Stomach (tissue), 8 donors: ENCODE measurements at regions not wholly inside any gene's neighbourhood (a gene's known extent, or its start where the extent isn't known, plus 50 kb on each side); places are given as distances from the start of the nearest gene placed in this dataset.
A peak's percentile ranks its signal among the peaks of the same experiment; 100 is the strongest.

Experiments
- DNase-seq, 2 donors: peaks; one replicate each; pipeline versions ENCODE4 v3.0.0 to v3.0.0-alpha.2; 2013 to 2019
- H3K27ac ChIP-seq, 5 donors: fragments of 200-600 bp in 4 of 5; sonication (generic) in 4 of 5; one replicate each; pipeline ENCODE4 v1.5.1; 2013 to 2019; ENCODE audit warnings: mild to moderate bottlenecking in 1 of 5, moderate library complexity in 1 of 5
- H3K27me3 ChIP-seq, 3 donors: fragments of 200-600 bp; sonication (generic); one replicate each; pipeline ENCODE4 v1.5.1; 2017 to 2019; ENCODE audit warnings: mixed run types in 1 of 3
- H3K36me3 ChIP-seq, 4 donors: fragments of 200-600 bp; sonication (generic); 1 replicate in 3 of 4; 2 replicates in 1 of 4; pipeline ENCODE4 v1.5.1; 2016 to 2019
- H3K4me1 ChIP-seq, 4 donors: fragments of 200-600 bp; sonication (generic); one replicate each; pipeline ENCODE4 v1.5.1; 2016 to 2019
- H3K4me3 ChIP-seq, 4 donors: fragments of 200-600 bp; sonication (generic) in 3 of 4; one replicate each; pipeline ENCODE4 v1.5.1; 2016 to 2019; ENCODE audit warnings: mild to moderate bottlenecking in 1 of 4
- H3K9me3 ChIP-seq, 4 donors: fragments of 200-600 bp; sonication (generic); one replicate each; pipeline ENCODE4 v1.5.1; 2016 to 2019
- EP300 ChIP-seq: sonication (generic); formaldehyde crosslinking; IDR thresholded peaks from one replicate; pipeline ENCODE4 v1.6.1; 2017; ENCODE audit warnings: antibody characterized with exemption
- POLR2A ChIP-seq, 4 donors: fragments of 450-650 bp; IDR thresholded peaks; one replicate each; pipeline ENCODE4 v1.6.1; 2016; ENCODE audit warnings: antibody characterized with exemption in 4 of 4, control low read depth in 2 of 4, mild to moderate bottlenecking in 1 of 4, moderate library complexity in 1 of 4
- POLR2AphosphoS5 ChIP-seq, 3 donors: sonication (generic); formaldehyde crosslinking; IDR thresholded peaks; one replicate each; pipeline ENCODE4 v1.6.1; 2016; ENCODE audit warnings: antibody characterized with exemption in 3 of 3
- WGBS, 5 donors: extraction: QIAGEN DNeasy Blood & Tissue Kit in 3 of 5; methylation state at CpG; one replicate each; pipeline versions ENCODE4 v1.1.5 to v1.1.7; 2013 to 2018; 5-methylcytosine and 5-hydroxymethylcytosine counted together
- intact Hi-C: fragments of 100-400 bp; cut with DNase I; formaldehyde crosslinking; loops from one replicate; pipeline ENCODE4 v1.15.1; 2023; ENCODE audit warnings: low total_unique reads
- TF ChIP-seq, protein P1 (sequence below), 7 experiments: fragments of 450-650 bp in 4 of 7; fragments of 200-600 bp in 3 of 7; sonication (generic) in 3 of 7; IDR thresholded peaks; one replicate each; pipeline ENCODE4 v1.5.1; 2016 to 2019; ENCODE audit warnings: antibody characterized with exemption in 7 of 7, control low read depth in 2 of 7, mild to moderate bottlenecking in 1 of 7
- donor health status: healthy with polysubstance abuse.
- donor health status: Bipolar disorder and iron deficiency.
- donor health status: healthy.

DNA sequence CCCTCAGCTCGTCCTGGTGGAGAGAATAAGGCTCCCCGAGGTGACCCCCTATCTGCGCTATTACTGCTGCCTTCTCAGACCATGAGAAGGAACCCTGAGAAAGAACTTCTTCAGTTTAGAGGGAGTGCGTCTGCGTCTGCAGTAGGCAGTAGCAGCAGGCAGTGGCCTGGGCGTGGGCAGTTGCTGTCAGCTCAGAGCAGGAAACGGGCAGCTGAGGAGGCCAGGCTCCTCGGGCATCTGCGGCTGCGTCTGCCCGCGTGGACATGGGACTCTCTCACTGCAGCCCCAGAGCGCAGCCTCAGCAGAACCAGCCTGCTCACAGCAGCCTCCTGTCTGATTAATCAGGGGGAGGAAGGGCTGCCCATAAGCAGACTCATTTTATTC is 49.8 kb upstream of the FCN1 start:
- Histone ChIP-seq H3K27ac (no peak overlapping the region), H3K4me3 (no peak overlapping the region), H3K36me3 (no peaks in the 10 kb centered on the region), H3K4me1 (no peaks in the 10 kb centered on the region), H3K27me3 (peaks cover 0 to 92% (median 19%) of the 10 kb centered on the region in 3 donors), H3K9me3 (no peaks in the 10 kb centered on the region)
- intact Hi-C loops: no loop called here
- 55 to 64% (median 58%) methylated on average over 12 to 13 of the region's 13 CpGs for WGBS, 5 donors
- peak in 1 of 2 donors; percentile 33 for DNase-seq
- TF ChIP-seq, protein P1, sequence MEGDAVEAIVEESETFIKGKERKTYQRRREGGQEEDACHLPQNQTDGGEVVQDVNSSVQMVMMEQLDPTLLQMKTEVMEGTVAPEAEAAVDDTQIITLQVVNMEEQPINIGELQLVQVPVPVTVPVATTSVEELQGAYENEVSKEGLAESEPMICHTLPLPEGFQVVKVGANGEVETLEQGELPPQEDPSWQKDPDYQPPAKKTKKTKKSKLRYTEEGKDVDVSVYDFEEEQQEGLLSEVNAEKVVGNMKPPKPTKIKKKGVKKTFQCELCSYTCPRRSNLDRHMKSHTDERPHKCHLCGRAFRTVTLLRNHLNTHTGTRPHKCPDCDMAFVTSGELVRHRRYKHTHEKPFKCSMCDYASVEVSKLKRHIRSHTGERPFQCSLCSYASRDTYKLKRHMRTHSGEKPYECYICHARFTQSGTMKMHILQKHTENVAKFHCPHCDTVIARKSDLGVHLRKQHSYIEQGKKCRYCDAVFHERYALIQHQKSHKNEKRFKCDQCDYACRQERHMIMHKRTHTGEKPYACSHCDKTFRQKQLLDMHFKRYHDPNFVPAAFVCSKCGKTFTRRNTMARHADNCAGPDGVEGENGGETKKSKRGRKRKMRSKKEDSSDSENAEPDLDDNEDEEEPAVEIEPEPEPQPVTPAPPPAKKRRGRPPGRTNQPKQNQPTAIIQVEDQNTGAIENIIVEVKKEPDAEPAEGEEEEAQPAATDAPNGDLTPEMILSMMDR (IDR thresholded peaks at IDR 0.05): no peak
- TF ChIP-seq EP300 (no peak), POLR2AphosphoS5 (IDR thresholded peaks at IDR 0.05) (no peak), POLR2A (IDR thresholded peaks at IDR 0.05) (no peak)

- Histone ChIP-seq H3K27ac (no peak overlapping the region), H3K4me3 (no peak overlapping the region), H3K27me3 (peaks cover 0 to 85% (median 21%) of the 10 kb centered on the region in 3 donors), H3K36me3 (no peaks in the 10 kb centered on the region), H3K9me3 (no peaks in the 10 kb centered on the region), H3K4me1 (no peaks in the 10 kb centered on the region)
- WGBS, 5 donors: 53 to 66% (median 59%) methylated on average over 9 to 18 of the region's 18 CpGs
- TF ChIP-seq, protein P1 (IDR thresholded peaks at IDR 0.05): no peak
- TF ChIP-seq EP300 (no peak), POLR2AphosphoS5 (IDR thresholded peaks at IDR 0.05) (no peak), POLR2A (IDR thresholded peaks at IDR 0.05) (no peak)
- intact Hi-C loops: no loop called here
- DNase-seq: peak in 1 of 2 donors; percentile 58
Measured at GRCh38 chr9:134968011-134968822, 50.5 kb upstream of the FCN1 start.

DNA sequence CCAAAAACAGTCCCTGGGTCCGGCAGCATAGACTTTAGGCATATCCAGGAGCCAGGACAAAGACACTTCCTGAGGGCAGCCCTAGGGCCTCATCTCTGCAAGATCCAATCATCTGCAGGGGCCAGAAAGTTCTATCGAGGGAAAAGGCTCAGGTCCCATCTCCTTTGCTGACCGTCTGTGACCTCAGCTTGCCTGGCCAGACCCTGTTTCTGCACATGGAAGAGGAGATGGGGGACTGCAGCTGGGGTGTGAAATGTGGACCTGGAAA is 51.0 kb upstream of the FCN1 start:
- no peaks in the 10 kb centered on the region for H3K9me3 ChIP-seq
- intact Hi-C loops: no loop called here
- no peaks in the 10 kb centered on the region for H3K36me3 ChIP-seq
- H3K27me3 ChIP-seq: peaks cover 0 to 80% (median 21%) of the 10 kb centered on the region in 3 donors
- no peak for DNase-seq
- TF ChIP-seq, protein P1 (IDR thresholded peaks at IDR 0.05): no peak
- TF ChIP-seq POLR2AphosphoS5 (IDR thresholded peaks at IDR 0.05) (no peak), POLR2A (IDR thresholded peaks at IDR 0.05) (no peak), EP300 (no peak)
- 63 to 85% (median 80%) methylated on average over 2 to 3 of the region's 3 CpGs for WGBS, 5 donors
- H3K4me3 ChIP-seq: no peak overlapping the region
- no peaks in the 10 kb centered on the region for H3K4me1 ChIP-seq
- H3K27ac ChIP-seq: no peak overlapping the region

- H3K4me3 ChIP-seq: no peak overlapping the region
- WGBS, 5 donors: 81 to 84% (median 83%) methylated on average over 14 to 15 of the region's 15 CpGs
Measured at GRCh38 chr9:134969156-134970045, 51.7 kb upstream of the FCN1 start.

More at GRCh38 chr9:134969156-134970045, 51.7 kb upstream of the FCN1 start:
- TF ChIP-seq, protein P1 (IDR thresholded peaks at IDR 0.05): no peak
- TF ChIP-seq EP300 (no peak), POLR2A (IDR thresholded peaks at IDR 0.05) (no peak), POLR2AphosphoS5 (IDR thresholded peaks at IDR 0.05) (no peak)
- Histone ChIP-seq H3K27ac (no peak overlapping the region), H3K27me3 (peaks cover 0 to 75% (median 21%) of the 10 kb centered on the region in 3 donors), H3K4me1 (no peaks in the 10 kb centered on the region), H3K36me3 (no peaks in the 10 kb centered on the region), H3K9me3 (no peaks in the 10 kb centered on the region)
- intact Hi-C loops: no loop called here
- DNase-seq: no peak
